ENCODE measurements at regions not wholly inside any gene's neighbourhood (a gene's known extent, or its start where the extent isn't known, plus 50 kb on each side); places are given as distances from the start of the nearest gene placed in this dataset.

DNA sequence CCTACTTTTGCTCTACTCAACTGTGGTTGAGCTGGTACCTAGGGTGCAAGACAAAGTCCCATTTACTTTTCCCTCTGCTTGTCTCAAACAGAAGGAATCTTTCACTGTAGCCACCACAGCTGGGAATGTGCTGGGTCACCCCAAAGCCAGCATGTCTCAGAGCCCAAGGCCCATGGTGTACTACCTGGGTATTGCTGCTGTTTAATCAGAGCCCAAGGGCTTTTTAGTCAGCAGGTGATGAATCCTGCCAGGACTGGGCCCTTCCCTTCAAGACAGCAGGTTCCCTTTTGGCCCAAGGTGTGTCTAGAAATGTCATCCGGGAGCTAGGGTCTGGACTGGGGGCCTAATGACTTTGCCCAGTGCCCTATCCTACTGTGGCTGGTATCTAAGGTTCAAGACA is 249.8 kb downstream of the HDGFL1 start:
- TF ChIP-seq POLR2A (IDR thresholded peaks at IDR 0.05): no peak
- TF ChIP-seq, protein P1, sequence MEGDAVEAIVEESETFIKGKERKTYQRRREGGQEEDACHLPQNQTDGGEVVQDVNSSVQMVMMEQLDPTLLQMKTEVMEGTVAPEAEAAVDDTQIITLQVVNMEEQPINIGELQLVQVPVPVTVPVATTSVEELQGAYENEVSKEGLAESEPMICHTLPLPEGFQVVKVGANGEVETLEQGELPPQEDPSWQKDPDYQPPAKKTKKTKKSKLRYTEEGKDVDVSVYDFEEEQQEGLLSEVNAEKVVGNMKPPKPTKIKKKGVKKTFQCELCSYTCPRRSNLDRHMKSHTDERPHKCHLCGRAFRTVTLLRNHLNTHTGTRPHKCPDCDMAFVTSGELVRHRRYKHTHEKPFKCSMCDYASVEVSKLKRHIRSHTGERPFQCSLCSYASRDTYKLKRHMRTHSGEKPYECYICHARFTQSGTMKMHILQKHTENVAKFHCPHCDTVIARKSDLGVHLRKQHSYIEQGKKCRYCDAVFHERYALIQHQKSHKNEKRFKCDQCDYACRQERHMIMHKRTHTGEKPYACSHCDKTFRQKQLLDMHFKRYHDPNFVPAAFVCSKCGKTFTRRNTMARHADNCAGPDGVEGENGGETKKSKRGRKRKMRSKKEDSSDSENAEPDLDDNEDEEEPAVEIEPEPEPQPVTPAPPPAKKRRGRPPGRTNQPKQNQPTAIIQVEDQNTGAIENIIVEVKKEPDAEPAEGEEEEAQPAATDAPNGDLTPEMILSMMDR (IDR thresholded peaks at IDR 0.05): no peak
- no peak for TF ChIP-seq POLR2AphosphoS5 (IDR thresholded peaks at IDR 0.05)

All from stomach (tissue), 4 donors.